OCI-LY3 (cell line): ENCODE measurements at regions not wholly inside any gene's neighbourhood (a gene's known extent, or its start where the extent isn't known, plus 50 kb on each side); places are given as distances from the start of the nearest gene placed in this dataset.

Experiments used
- H2AFZ ChIP-seq: fragments of 200-600, 300-600 bp; shearing (Covaris generic); 2 replicates; pipeline ENCODE4 v1.6.0; 2014; ENCODE audit warnings: antibody characterized with exemption, low read depth, low read length
- H3K27ac ChIP-seq: fragments of 200-600, 300-600 bp; sonication (generic); 2 replicates; pipeline ENCODE4 v1.5.1; 2014; ENCODE audit warnings: mild to moderate bottlenecking, low read length, moderate library complexity, mixed read lengths
- H3K27me3 ChIP-seq: fragments of 200-600, 300-600 bp; sonication (generic); 2 replicates; pipeline ENCODE4 v1.6.1; 2014; ENCODE audit warnings: low read depth, low read length, mixed read lengths
- H3K36me3 ChIP-seq: fragments of 200-600, 300-600 bp; sonication (generic); replicated peaks from 2 replicates; pipeline ENCODE3; 2014; ENCODE audit warnings: low read depth, low read length, mixed read lengths
- H3K4me1 ChIP-seq: fragments of 300-600, 200-600 bp; sonication (generic); 2 replicates; pipeline ENCODE4 v1.6.1; 2014; ENCODE audit warnings: low read length, mixed read lengths
- H3K4me2 ChIP-seq: fragments of 200-600, 300-600 bp; sonication (generic); 2 replicates; pipeline ENCODE4 v1.6.1; 2014; ENCODE audit warnings: low read length, mixed read lengths
- H3K4me3 ChIP-seq: fragments of 300-600, 200-600 bp; sonication (generic); 2 replicates; pipeline ENCODE4 v1.5.1; 2014; ENCODE audit warnings: antibody characterized with exemption, mild to moderate bottlenecking, low read length, moderate library complexity
- H3K79me2 ChIP-seq: fragments of 300-600, 200-600 bp; shearing (Covaris generic); 2 replicates; pipeline ENCODE4 v1.6.1; 2014; ENCODE audit warnings: mild to moderate bottlenecking, low read length, mixed read lengths
- H3K9ac ChIP-seq: fragments of 300-600, 200-600 bp; shearing (Covaris generic); 2 replicates; pipeline ENCODE4 v1.6.0; 2014; ENCODE audit warnings: mild to moderate bottlenecking, low read length, moderate library complexity
- H3K9me3 ChIP-seq: fragments of 200-600, 300-600 bp; shearing (Covaris generic); 2 replicates; pipeline ENCODE4 v1.6.1; 2014; ENCODE audit warnings: low read length, mixed read lengths; ENCODE audit not compliant: insufficient read depth
- H4K20me1 ChIP-seq: fragments of 200-600, 300-600 bp; sonication (generic); 2 replicates; pipeline ENCODE4 v1.6.1; 2016; ENCODE audit warnings: low read length, mixed read lengths; ENCODE audit not compliant: insufficient read depth
- CTCF ChIP-seq: fragments of 200-600, 300-600 bp; sonication (generic); IDR thresholded peaks from 2 replicates; pipeline ENCODE4 v1.5.1; 2014; ENCODE audit warnings: antibody characterized with exemption, low read length, low read depth
- EZH2phosphoT487 ChIP-seq: fragments of 200-600 bp; shearing (Covaris generic); IDR thresholded peaks from 2 replicates; pipeline ENCODE4 v1.6.1; 2018; ENCODE audit warnings: antibody characterized with exemption, mixed run types, low read depth

GRCh38 chr14:104392396-104393198, 187.0 kb upstream of the C14orf180 start:
- H3K4me1 ChIP-seq, result no peaks in the 10 kb centered on the region
- no peaks in the 10 kb centered on the region for H4K20me1 ChIP-seq
- H3K36me3 ChIP-seq, result no peaks in the 10 kb centered on the region
- no peak overlapping the region for H3K4me3 ChIP-seq
- no peaks in the 10 kb centered on the region for H3K27me3 ChIP-seq
- no peaks in the 10 kb centered on the region for H3K9me3 ChIP-seq
- no peaks in the 10 kb centered on the region for H3K79me2 ChIP-seq
- H2AFZ ChIP-seq, result no peak overlapping the region
- H3K4me2 ChIP-seq, result no peak overlapping the region
- TF ChIP-seq EZH2phosphoT487, result no peak
- TF ChIP-seq CTCF, result no peak
- no peak overlapping the region for H3K9ac ChIP-seq
- no peak overlapping the region for H3K27ac ChIP-seq

GRCh38 chr14:104393199-104393897, 186.2 kb upstream of the C14orf180 start:
- TF ChIP-seq EZH2phosphoT487 (no peak), CTCF (no peak)
- Histone ChIP-seq H3K79me2 (no peaks in the 10 kb centered on the region), H3K36me3 (no peaks in the 10 kb centered on the region), H4K20me1 (no peaks in the 10 kb centered on the region), H3K27me3 (no peaks in the 10 kb centered on the region), H2AFZ (no peak overlapping the region), H3K4me1 (no peaks in the 10 kb centered on the region), H3K9ac (no peak overlapping the region), H3K9me3 (0 out of 2 replicates have a peak, but pooled peaks cover 3% of the 10 kb centered on the region), H3K27ac (no peak overlapping the region), H3K4me3 (no peak overlapping the region), H3K4me2 (no peak overlapping the region)

- Histone ChIP-seq H3K36me3 (no peaks in the 10 kb centered on the region), H3K4me1 (no peaks in the 10 kb centered on the region), H3K27ac (no peak overlapping the region), H3K4me3 (no peak overlapping the region), H2AFZ (no peak overlapping the region), H3K79me2 (no peaks in the 10 kb centered on the region), H3K9ac (no peak overlapping the region), H3K27me3 (no peaks in the 10 kb centered on the region), H4K20me1 (no peaks in the 10 kb centered on the region), H3K4me2 (no peak overlapping the region), H3K9me3 (0 out of 2 replicates have a peak, but pooled peaks cover 3% of the 10 kb centered on the region)
- no peak for TF ChIP-seq EZH2phosphoT487
- no peak for TF ChIP-seq CTCF
These were observed 185.6 kb upstream of the C14orf180 start for GRCh38 chr14:104393898-104394381.

- Histone ChIP-seq H3K36me3 (no peaks in the 10 kb centered on the region), H3K4me2 (no peak overlapping the region), H3K4me3 (no peak overlapping the region), H3K4me1 (no peaks in the 10 kb centered on the region), H4K20me1 (no peaks in the 10 kb centered on the region), H2AFZ (no peak overlapping the region), H3K79me2 (no peaks in the 10 kb centered on the region), H3K9ac (no peak overlapping the region), H3K27me3 (no peaks in the 10 kb centered on the region), H3K9me3 (0 out of 2 replicates have a peak, but pooled peaks cover 3% of the 10 kb centered on the region), H3K27ac (no peak overlapping the region)
- TF ChIP-seq EZH2phosphoT487 (no peak), CTCF (no peak)
These were observed 185.1 kb upstream of the C14orf180 start for GRCh38 chr14:104394409-104394851.
